H9 (cell line): ENCODE measurements at regions not wholly inside any gene's neighbourhood (a gene's known extent, or its start where the extent isn't known, plus 50 kb on each side); places are given as distances from the start of the nearest gene placed in this dataset.

Experiments
- DNase-seq: peaks from one replicate; pipeline ENCODE4 v3.0.0-alpha.2; 2017
- H2AFZ ChIP-seq: one replicate; pipeline ENCODE4 v1.6.1; 2013; ENCODE audit warnings: mild to moderate bottlenecking, low read length, control low read depth, moderate library complexity
- H2AK5ac ChIP-seq: 2 replicates; pipeline ENCODE4 v1.6.1; 2013; ENCODE audit warnings: low read length, control low read depth, mixed read lengths; ENCODE audit not compliant: insufficient read length
- H2BK120ac ChIP-seq: one replicate; pipeline ENCODE4 v1.6.1; 2013; ENCODE audit warnings: low read depth, mild to moderate bottlenecking, low read length, control low read depth, inconsistent platforms; ENCODE audit not compliant: poor library complexity, severe bottlenecking
- H2BK12ac ChIP-seq: 2 replicates; pipeline ENCODE4 v1.6.1; 2013; ENCODE audit warnings: low read length, control low read depth, mixed read lengths, low read depth; ENCODE audit not compliant: insufficient read length
- H2BK15ac ChIP-seq: 2 replicates; pipeline ENCODE4 v1.6.1; 2013; ENCODE audit warnings: low read depth, low read length, control low read depth
- H2BK20ac ChIP-seq: one replicate; pipeline ENCODE4 v1.6.1; 2013; ENCODE audit warnings: low read depth, mild to moderate bottlenecking, low read length, control low read depth, inconsistent platforms; ENCODE audit not compliant: poor library complexity, severe bottlenecking
- H2BK5ac ChIP-seq: 2 replicates; pipeline ENCODE4 v1.6.1; 2013; ENCODE audit warnings: low read length, control low read depth, mixed read lengths; ENCODE audit not compliant: insufficient read length
- H3K14ac ChIP-seq: 2 replicates; pipeline ENCODE4 v1.6.1; 2013; ENCODE audit warnings: low read length, control low read depth; ENCODE audit not compliant: insufficient read depth
- H3K18ac ChIP-seq: 2 replicates; pipeline ENCODE4 v1.6.1; 2013; ENCODE audit warnings: low read depth, mild to moderate bottlenecking, mixed read lengths, low read length, control low read depth; ENCODE audit not compliant: insufficient read length
- H3K23ac ChIP-seq: 2 replicates; pipeline ENCODE4 v1.6.1; 2013; ENCODE audit warnings: low read length, control low read depth, mixed read lengths, low read depth; ENCODE audit not compliant: insufficient read length
- H3K23me2 ChIP-seq: 2 replicates; pipeline ENCODE4 v1.6.1; 2013; ENCODE audit warnings: low read depth, mild to moderate bottlenecking, mixed read lengths, low read length, control low read depth; ENCODE audit not compliant: insufficient read length, poor library complexity, severe bottlenecking
- H3K27ac ChIP-seq: 2 replicates; pipeline ENCODE4 v1.5.1; 2013; ENCODE audit warnings: low read length, control low read depth, mixed read lengths, low read depth; ENCODE audit not compliant: insufficient read length
- H3K27me3 ChIP-seq: 2 replicates; pipeline ENCODE4 v1.6.1; 2013; ENCODE audit warnings: low read length, control low read depth, inconsistent platforms; ENCODE audit not compliant: insufficient read depth
- H3K4ac ChIP-seq: 2 replicates; pipeline ENCODE4 v1.6.1; 2013; ENCODE audit warnings: low read depth, mild to moderate bottlenecking, control low read depth, inconsistent platforms, low read length, moderate library complexity
- H3K4me1 ChIP-seq: 2 replicates; pipeline ENCODE4 v1.6.1; 2013; ENCODE audit warnings: low read length, control low read depth, inconsistent platforms; ENCODE audit not compliant: insufficient read depth
- H3K4me2 ChIP-seq: 2 replicates; pipeline ENCODE4 v1.6.1; 2013; ENCODE audit warnings: low read length, control low read depth, mixed read lengths; ENCODE audit not compliant: insufficient read length, insufficient read depth
- H3K56ac ChIP-seq: 2 replicates; pipeline ENCODE4 v1.6.1; 2013; ENCODE audit warnings: low read depth, mild to moderate bottlenecking, mixed read lengths, low read length, control low read depth; ENCODE audit not compliant: insufficient read length
- H3K79me1 ChIP-seq: 2 replicates; pipeline ENCODE4 v1.6.1; 2013; ENCODE audit warnings: low read depth, mild to moderate bottlenecking, moderate library complexity, low read length, control low read depth, inconsistent platforms; ENCODE audit not compliant: insufficient read depth, poor library complexity, severe bottlenecking
- H3K79me2 ChIP-seq: 2 replicates; pipeline ENCODE4 v1.6.1; 2013; ENCODE audit warnings: low read length, control low read depth, inconsistent platforms; ENCODE audit not compliant: insufficient read depth
- H3K9ac ChIP-seq: 2 replicates; pipeline ENCODE4 v1.6.1; 2013; ENCODE audit warnings: low read length, control low read depth, mixed read lengths; ENCODE audit not compliant: insufficient read length; ENCODE audit errors: extremely low read depth
- H3K9me3 ChIP-seq: one replicate; pipeline ENCODE4 v1.6.1; 2013; ENCODE audit warnings: low read depth, low read length, inconsistent platforms; ENCODE audit not compliant: control insufficient read depth
- H3T11ph ChIP-seq: one replicate; pipeline ENCODE4 v1.6.1; 2013; ENCODE audit warnings: mild to moderate bottlenecking, low read length, control low read depth, inconsistent platforms
- H4K20me1 ChIP-seq: one replicate; pipeline ENCODE4 v1.6.1; 2013; ENCODE audit not compliant: control insufficient read depth, insufficient read length, insufficient read depth
- H4K5ac ChIP-seq: 2 replicates; pipeline ENCODE4 v1.6.1; 2013; ENCODE audit warnings: low read depth, mild to moderate bottlenecking, mixed read lengths, low read length, control low read depth; ENCODE audit not compliant: insufficient read length
- H4K8ac ChIP-seq: replicated peaks from 2 replicates; pipeline ENCODE4 v1.6.1; 2013; ENCODE audit warnings: low read length, control low read depth, mixed read lengths, low read depth; ENCODE audit not compliant: insufficient read length
- H4K91ac ChIP-seq: 2 replicates; pipeline ENCODE4 v1.6.1; 2013; ENCODE audit warnings: low read depth, mild to moderate bottlenecking, moderate library complexity, mixed read lengths, low read length, control low read depth; ENCODE audit not compliant: insufficient read length
- H3K27ac Mint-ChIP-seq, 3 experiments: 2 replicates in 2 of 3; 3 replicates in 1 of 3; pipeline ENCODE4 v1.8.0; 2020 to 2021; ENCODE audit warnings: mixed read lengths in 3 of 3, mild to moderate bottlenecking in 1 of 3, moderate library complexity in 1 of 3
- H3K27me3 Mint-ChIP-seq: 2 replicates; pipeline ENCODE4 v1.8.0; 2021; ENCODE audit warnings: low read depth, mild to moderate bottlenecking, moderate library complexity, mixed read lengths
- H3K36me3 Mint-ChIP-seq, 3 experiments: 2 replicates in 2 of 3; 3 replicates in 1 of 3; pipeline ENCODE4 v1.8.0; 2020 to 2021; ENCODE audit warnings: low read depth in 3 of 3, mixed read lengths in 3 of 3; ENCODE audit not compliant: insufficient read depth in 1 of 3
- H3K4me1 Mint-ChIP-seq, 2 experiments: 2 replicates each; pipeline ENCODE4 v1.8.0; 2020; ENCODE audit warnings: mixed read lengths in 2 of 2
- H3K4me3 Mint-ChIP-seq, 2 experiments: 2 replicates in 1 of 2; 3 replicates in 1 of 2; pipeline ENCODE4 v1.8.0; 2020 to 2021; ENCODE audit warnings: mild to moderate bottlenecking in 2 of 2, mixed read lengths in 2 of 2, moderate library complexity in 1 of 2
- H3K9me3 Mint-ChIP-seq, 2 experiments: 2 replicates in 1 of 2; 3 replicates in 1 of 2; pipeline ENCODE4 v1.8.0; 2020; ENCODE audit warnings: mild to moderate bottlenecking in 2 of 2, mixed read lengths in 2 of 2, moderate library complexity in 1 of 2
- WGBS: extraction: QIAGEN DNeasy Blood & Tissue Kit; methylation state at CpG from one replicate; pipeline ENCODE4 v1.1.7; 2013; ENCODE audit warnings: missing lambda C conversion rate, low lambda C conversion rate, mixed read lengths; ENCODE audit not compliant: insufficient read length; ENCODE audit errors: extremely low coverage; 5-methylcytosine and 5-hydroxymethylcytosine counted together
- TF ChIP-seq, protein P1 (sequence below): fragments of 200-600 bp; sonication (generic); conservative IDR thresholded peaks from 3 replicates; pipeline ENCODE4 v1.8.0; 2021; ENCODE audit warnings: antibody characterized with exemption, mild to moderate bottlenecking

DNA sequence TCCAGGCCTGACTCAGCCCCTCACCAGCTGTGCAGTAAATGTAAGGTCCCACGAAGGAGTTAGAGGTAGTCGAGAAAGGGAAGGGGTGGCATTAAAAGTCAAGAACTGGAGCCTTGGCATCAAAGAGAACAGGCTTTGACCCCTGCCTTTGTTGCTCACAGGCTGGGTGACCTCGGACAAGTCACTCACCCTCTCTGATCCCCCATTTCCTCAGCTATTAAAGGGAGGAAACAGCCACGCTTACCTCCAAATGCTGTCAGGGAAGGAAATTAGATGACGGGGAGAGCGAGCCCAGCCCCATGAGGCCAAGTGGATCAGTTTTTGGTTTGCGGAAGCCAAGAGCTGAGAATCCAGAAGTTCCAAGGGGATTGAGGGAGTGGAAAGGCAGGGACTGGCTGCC lies 104.9 kb upstream of the MYL2 start:
- Histone ChIP-seq H2AK5ac (no peak overlapping the region), H2BK20ac (no peak overlapping the region), H3T11ph (no peak overlapping the region), H4K20me1 (no peaks in the 10 kb centered on the region), H3K56ac (no peak overlapping the region), H3K23ac (no peak overlapping the region), H2BK5ac (no peak overlapping the region), H4K8ac (no peak overlapping the region), H4K5ac (no peak overlapping the region), H3K27me3 (no peaks in the 10 kb centered on the region; the same call in 1 of the 2 replicates), H3K9me3 (no peaks in the 10 kb centered on the region), H3K9ac (no peak overlapping the region), H3K4me1 (no peaks in the 10 kb centered on the region), H2BK15ac (no peak overlapping the region), H3K27ac (no peak overlapping the region), H3K79me2 (no peaks in the 10 kb centered on the region), H2BK12ac (no peak overlapping the region), H3K4me2 (no peak overlapping the region), H4K91ac (no peak overlapping the region), H2BK120ac (no peak overlapping the region), H3K14ac (no peak overlapping the region), H3K79me1 (no peaks in the 10 kb centered on the region), H3K23me2 (no peaks in the 10 kb centered on the region), H3K18ac (no peak overlapping the region), H3K4ac (no peak overlapping the region), H2AFZ (no peak overlapping the region)
- no peaks in the 10 kb centered on the region for H3K9me3 Mint-ChIP-seq
- TF ChIP-seq, protein P1, sequence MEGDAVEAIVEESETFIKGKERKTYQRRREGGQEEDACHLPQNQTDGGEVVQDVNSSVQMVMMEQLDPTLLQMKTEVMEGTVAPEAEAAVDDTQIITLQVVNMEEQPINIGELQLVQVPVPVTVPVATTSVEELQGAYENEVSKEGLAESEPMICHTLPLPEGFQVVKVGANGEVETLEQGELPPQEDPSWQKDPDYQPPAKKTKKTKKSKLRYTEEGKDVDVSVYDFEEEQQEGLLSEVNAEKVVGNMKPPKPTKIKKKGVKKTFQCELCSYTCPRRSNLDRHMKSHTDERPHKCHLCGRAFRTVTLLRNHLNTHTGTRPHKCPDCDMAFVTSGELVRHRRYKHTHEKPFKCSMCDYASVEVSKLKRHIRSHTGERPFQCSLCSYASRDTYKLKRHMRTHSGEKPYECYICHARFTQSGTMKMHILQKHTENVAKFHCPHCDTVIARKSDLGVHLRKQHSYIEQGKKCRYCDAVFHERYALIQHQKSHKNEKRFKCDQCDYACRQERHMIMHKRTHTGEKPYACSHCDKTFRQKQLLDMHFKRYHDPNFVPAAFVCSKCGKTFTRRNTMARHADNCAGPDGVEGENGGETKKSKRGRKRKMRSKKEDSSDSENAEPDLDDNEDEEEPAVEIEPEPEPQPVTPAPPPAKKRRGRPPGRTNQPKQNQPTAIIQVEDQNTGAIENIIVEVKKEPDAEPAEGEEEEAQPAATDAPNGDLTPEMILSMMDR = no peak
- DNase-seq = no peak
- H3K4me1 Mint-ChIP-seq = peaks cover 16 to 17% of the 10 kb centered on the region in 2 experiments
- no peak overlapping the region for H3K27ac Mint-ChIP-seq
- WGBS = no CpG with 5 or more reads among the region's 7 CpGs
- no peaks in the 10 kb centered on the region for H3K36me3 Mint-ChIP-seq
- H3K4me3 Mint-ChIP-seq = no peak overlapping the region; a peak in 1 of 5 replicates
- H3K27me3 Mint-ChIP-seq = peaks cover 49% of the 10 kb centered on the region
